ENCODE measurements at regions not wholly inside any gene's neighbourhood (a gene's known extent, or its start where the extent isn't known, plus 50 kb on each side); places are given as distances from the start of the nearest gene placed in this dataset.
"Not testable (repeated sequence)": the region's sequence is repeated elsewhere in the genome, so short reads cannot be mapped to it uniquely, and the experiment has no call there.

GRCh38 chr12:105659355-105660075 is 329.0 kb downstream of the C12orf75 start:
- DNase-seq, result no peak

GRCh38 chr12:105664765-105665164 is 334.3 kb downstream of the C12orf75 start:
- DNase-seq, result not testable (repeated sequence)

GRCh38 chr12:105665366-105665765 is 334.9 kb downstream of the C12orf75 start:
- DNase-seq, result no peak

- DNase-seq, result no peak
Measured at GRCh38 chr12:105667973-105668743, 337.7 kb downstream of the C12orf75 start.

GRCh38 chr12:105670672-105671071 is 340.2 kb downstream of the C12orf75 start:
- no peak for DNase-seq

GRCh38 chr12:105671720-105672119 is 341.2 kb downstream of the C12orf75 start:
- DNase-seq, result no peak

GRCh38 chr12:105672121-105672975 is 341.9 kb downstream of the C12orf75 start:
- DNase-seq, result no peak

- no peak for DNase-seq
Measured at GRCh38 chr12:105674871-105675699, 344.6 kb downstream of the C12orf75 start.

GRCh38 chr12:105676694-105677093 is 346.2 kb downstream of the C12orf75 start:
- DNase-seq, result no peak

- no peak for DNase-seq
Measured at GRCh38 chr12:105677672-105678071, 347.2 kb downstream of the C12orf75 start.

- no peak for DNase-seq
Measured at GRCh38 chr12:105679982-105680381, 349.5 kb downstream of the C12orf75 start.

- DNase-seq, result no peak
Measured at GRCh38 chr12:105681341-105681740, 350.9 kb downstream of the C12orf75 start.

- DNase-seq, result not testable (repeated sequence)
Measured at GRCh38 chr12:105682821-105683220, 352.3 kb downstream of the C12orf75 start.

GRCh38 chr12:105683836-105684235 is 353.3 kb downstream of the C12orf75 start:
- DNase-seq, result not testable (repeated sequence)

GRCh38 chr12:105698075-105698474 is 367.6 kb downstream of the C12orf75 start:
- DNase-seq, result no peak

GRCh38 chr12:105699209-105699608 is 368.7 kb downstream of the C12orf75 start:
- no peak for DNase-seq

- no peak for DNase-seq
Measured at GRCh38 chr12:105704787-105705186, 374.3 kb downstream of the C12orf75 start.

GRCh38 chr12:105705235-105705634 is 374.7 kb downstream of the C12orf75 start:
- DNase-seq, result no peak

- DNase-seq, result no peak
Measured at GRCh38 chr12:105705765-105706164, 375.3 kb downstream of the C12orf75 start.

GRCh38 chr12:105706321-105706972 is 376.0 kb downstream of the C12orf75 start:
- peak; percentile 26 for DNase-seq

GRCh38 chr12:105706973-105707334 is 376.5 kb downstream of the C12orf75 start:
- DNase-seq, result no peak

Data from occipital lobe (tissue), 1 donor.